ENCODE measurements at regions not wholly inside any gene's neighbourhood (a gene's known extent, or its start where the extent isn't known, plus 50 kb on each side); places are given as distances from the start of the nearest gene placed in this dataset.

GRCh38 chr16:86775511-86775921 is 197.2 kb downstream of the FOXL1 start:
- TF ChIP-seq CTCF (IDR thresholded peaks at IDR 0.05; ENCODE audit: low read depth, low read length) (no peak), EZH2phosphoT487 (IDR thresholded peaks at IDR 0.05; ENCODE audit: low read depth) (no peak)
